ENCODE measurements at regions not wholly inside any gene's neighbourhood (a gene's known extent, or its start where the extent isn't known, plus 50 kb on each side); places are given as distances from the start of the nearest gene placed in this dataset.

GRCh38 chr7:125059861-125060456 is 130.3 kb upstream of the POT1 start:
- intact Hi-C loops (cut with DNase I), result no loop called here
- no peak for DNase-seq
- H3K36me3 ChIP-seq, result no peaks in the 10 kb centered on the region
- no peak overlapping the region for H3K4me3 ChIP-seq (replicated peaks in 1 of 3)
- TF ChIP-seq POLR2A (IDR thresholded peaks at IDR 0.05), result no peak
- TF ChIP-seq, protein P1, sequence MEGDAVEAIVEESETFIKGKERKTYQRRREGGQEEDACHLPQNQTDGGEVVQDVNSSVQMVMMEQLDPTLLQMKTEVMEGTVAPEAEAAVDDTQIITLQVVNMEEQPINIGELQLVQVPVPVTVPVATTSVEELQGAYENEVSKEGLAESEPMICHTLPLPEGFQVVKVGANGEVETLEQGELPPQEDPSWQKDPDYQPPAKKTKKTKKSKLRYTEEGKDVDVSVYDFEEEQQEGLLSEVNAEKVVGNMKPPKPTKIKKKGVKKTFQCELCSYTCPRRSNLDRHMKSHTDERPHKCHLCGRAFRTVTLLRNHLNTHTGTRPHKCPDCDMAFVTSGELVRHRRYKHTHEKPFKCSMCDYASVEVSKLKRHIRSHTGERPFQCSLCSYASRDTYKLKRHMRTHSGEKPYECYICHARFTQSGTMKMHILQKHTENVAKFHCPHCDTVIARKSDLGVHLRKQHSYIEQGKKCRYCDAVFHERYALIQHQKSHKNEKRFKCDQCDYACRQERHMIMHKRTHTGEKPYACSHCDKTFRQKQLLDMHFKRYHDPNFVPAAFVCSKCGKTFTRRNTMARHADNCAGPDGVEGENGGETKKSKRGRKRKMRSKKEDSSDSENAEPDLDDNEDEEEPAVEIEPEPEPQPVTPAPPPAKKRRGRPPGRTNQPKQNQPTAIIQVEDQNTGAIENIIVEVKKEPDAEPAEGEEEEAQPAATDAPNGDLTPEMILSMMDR (IDR thresholded peaks at IDR 0.05), result peak in 1 of 6 experiments; percentile 11
- no peaks in the 10 kb centered on the region for H3K4me1 ChIP-seq
- H3K27me3 ChIP-seq, result no peaks in the 10 kb centered on the region
- WGBS, 2 donors, result 36% methylated on average over 3 of the region's 3 CpGs
- H3K27ac ChIP-seq, result no peak overlapping the region
- no peaks in the 10 kb centered on the region for H3K9me3 ChIP-seq

DNA sequence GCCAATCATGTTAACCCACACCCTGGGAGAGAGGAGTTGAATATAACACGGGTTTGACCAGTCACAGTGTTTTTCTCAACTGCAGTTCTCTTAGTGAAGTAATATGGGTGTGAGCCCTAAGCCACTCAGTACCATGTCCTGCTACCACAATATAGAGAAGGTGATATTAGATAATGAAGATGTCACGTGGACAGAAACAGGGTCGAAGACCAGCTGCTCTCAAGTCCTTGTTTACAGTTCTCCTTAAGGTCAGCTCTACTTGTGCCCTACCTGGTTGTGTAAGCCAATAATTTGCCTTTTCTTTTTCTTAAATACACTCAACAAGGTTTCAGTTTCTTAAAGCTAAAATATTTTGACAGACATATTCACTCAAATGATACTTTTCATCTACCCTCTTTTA is 128.3 kb upstream of the POT1 start:
- no peaks in the 10 kb centered on the region for H3K4me1 ChIP-seq
- H3K9me3 ChIP-seq, result no peaks in the 10 kb centered on the region
- H3K27me3 ChIP-seq, result no peaks in the 10 kb centered on the region
- H3K36me3 ChIP-seq, result no peaks in the 10 kb centered on the region
- TF ChIP-seq POLR2A (IDR thresholded peaks at IDR 0.05), result no peak
- TF ChIP-seq, protein P1 (IDR thresholded peaks at IDR 0.05), result no peak
- H3K27ac ChIP-seq, result no peak overlapping the region
- WGBS, 2 donors, result 49 to 65% methylated on average over 3 of the region's 3 CpGs
- DNase-seq, result no peak
- intact Hi-C loops (cut with DNase I), result no loop called here
- H3K4me3 ChIP-seq (replicated peaks in 1 of 3), result no peak overlapping the region

GRCh38 chr7:125055376-125055775 is 125.8 kb upstream of the POT1 start:
- no peaks in the 10 kb centered on the region for H3K27me3 ChIP-seq
- TF ChIP-seq POLR2A (IDR thresholded peaks at IDR 0.05), result no peak
- TF ChIP-seq, protein P1 (IDR thresholded peaks at IDR 0.05), result no peak
- H3K4me1 ChIP-seq, result no peaks in the 10 kb centered on the region
- no peak for DNase-seq
- no peak overlapping the region for H3K4me3 ChIP-seq (replicated peaks in 1 of 3)
- H3K9me3 ChIP-seq, result no peaks in the 10 kb centered on the region
- intact Hi-C loops (cut with DNase I), result no loop called here
- H3K36me3 ChIP-seq, result no peaks in the 10 kb centered on the region
- no peak overlapping the region for H3K27ac ChIP-seq

DNA sequence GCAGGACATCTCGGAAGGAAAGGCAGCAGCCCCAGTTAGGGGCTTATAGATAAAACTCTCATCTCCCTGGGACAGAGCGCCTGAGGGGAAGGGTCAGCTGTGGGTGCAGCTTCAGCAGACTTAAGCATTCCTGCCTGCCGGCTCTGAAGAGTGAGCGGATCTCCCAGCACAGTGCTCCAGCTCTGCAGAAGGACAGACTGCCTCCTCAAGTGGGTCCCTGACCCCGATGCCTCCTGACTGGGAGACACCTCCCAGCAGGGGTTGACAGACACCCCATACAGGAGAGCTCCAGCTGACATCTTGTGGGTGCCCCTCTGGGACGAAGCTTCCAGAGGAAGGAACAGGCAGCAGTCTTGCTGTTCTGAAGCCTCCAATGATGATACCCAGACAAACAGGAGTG is 117.1 kb upstream of the POT1 start:
- H3K9me3 ChIP-seq, result no peaks in the 10 kb centered on the region
- WGBS, 2 donors, result 86% methylated on average over 5 to 6 of the region's 6 CpGs
- no peak overlapping the region for H3K27ac ChIP-seq
- DNase-seq, result no peak
- H3K27me3 ChIP-seq, result no peaks in the 10 kb centered on the region
- no peak overlapping the region for H3K4me3 ChIP-seq (replicated peaks in 1 of 3)
- no peaks in the 10 kb centered on the region for H3K36me3 ChIP-seq
- TF ChIP-seq, protein P1 (IDR thresholded peaks at IDR 0.05), result no peak
- TF ChIP-seq POLR2A (IDR thresholded peaks at IDR 0.05), result no peak
- intact Hi-C loops (cut with DNase I), result no loop called here
- no peaks in the 10 kb centered on the region for H3K4me1 ChIP-seq

- Histone ChIP-seq H3K27ac (no peak overlapping the region), H3K4me1 (no peaks in the 10 kb centered on the region), H3K36me3 (no peaks in the 10 kb centered on the region), H3K4me3 (replicated peaks in 1 of 3) (no peak overlapping the region), H3K9me3 (no peaks in the 10 kb centered on the region), H3K27me3 (no peaks in the 10 kb centered on the region)
- TF ChIP-seq POLR2A (IDR thresholded peaks at IDR 0.05), result no peak
- TF ChIP-seq, protein P1 (IDR thresholded peaks at IDR 0.05), result no peak
- intact Hi-C loops (cut with DNase I), result no loop called here
- WGBS, 2 donors, result 62 to 63% methylated on average over 9 of the region's 9 CpGs
- no peak for DNase-seq
These were observed 103.9 kb upstream of the POT1 start for GRCh38 chr7:125033506-125033905.

Measured in thyroid gland (tissue), 4 donors.